Bronchial epithelial cell (primary cell): ENCODE measurements at regions not wholly inside any gene's neighbourhood (a gene's known extent, or its start where the extent isn't known, plus 50 kb on each side); places are given as distances from the start of the nearest gene placed in this dataset.

ENCODE experiments used
- DNase-seq: peaks from one replicate; pipeline ENCODE4 v3.0.0-alpha.2; 2010; ENCODE audit warnings: low read depth
- FAIRE-seq: peaks from 2 replicates; lab custom pipeline; 2011; peaks lifted over from hg19 to GRCh38; lab: Jason Lieb, UNC
- H3K27me3 ChIP-seq: 2 replicates; pipeline ENCODE4 v1.5.1; 2011; ENCODE audit warnings: low read length; ENCODE audit not compliant: control insufficient read depth, insufficient read depth
- H3K36me3 ChIP-seq: 2 replicates; pipeline ENCODE4 v1.5.1; 2011; ENCODE audit warnings: low read length; ENCODE audit not compliant: control insufficient read depth, insufficient read depth
- H3K4me3 ChIP-seq: 2 replicates; pipeline ENCODE4 v1.5.1; 2011; ENCODE audit warnings: mild to moderate bottlenecking, low read depth, low read length, control low read depth
- TF ChIP-seq, protein P1 (sequence below): IDR thresholded peaks from 2 replicates; pipeline ENCODE4 v1.5.1; 2011; ENCODE audit warnings: mild to moderate bottlenecking, moderate library complexity, low read length, control low read depth, inconsistent platforms; ENCODE audit not compliant: insufficient read depth, severe bottlenecking

GRCh38 chr20:11001764-11002540, 328.2 kb upstream of the JAG1 start:
- TF ChIP-seq, protein P1, sequence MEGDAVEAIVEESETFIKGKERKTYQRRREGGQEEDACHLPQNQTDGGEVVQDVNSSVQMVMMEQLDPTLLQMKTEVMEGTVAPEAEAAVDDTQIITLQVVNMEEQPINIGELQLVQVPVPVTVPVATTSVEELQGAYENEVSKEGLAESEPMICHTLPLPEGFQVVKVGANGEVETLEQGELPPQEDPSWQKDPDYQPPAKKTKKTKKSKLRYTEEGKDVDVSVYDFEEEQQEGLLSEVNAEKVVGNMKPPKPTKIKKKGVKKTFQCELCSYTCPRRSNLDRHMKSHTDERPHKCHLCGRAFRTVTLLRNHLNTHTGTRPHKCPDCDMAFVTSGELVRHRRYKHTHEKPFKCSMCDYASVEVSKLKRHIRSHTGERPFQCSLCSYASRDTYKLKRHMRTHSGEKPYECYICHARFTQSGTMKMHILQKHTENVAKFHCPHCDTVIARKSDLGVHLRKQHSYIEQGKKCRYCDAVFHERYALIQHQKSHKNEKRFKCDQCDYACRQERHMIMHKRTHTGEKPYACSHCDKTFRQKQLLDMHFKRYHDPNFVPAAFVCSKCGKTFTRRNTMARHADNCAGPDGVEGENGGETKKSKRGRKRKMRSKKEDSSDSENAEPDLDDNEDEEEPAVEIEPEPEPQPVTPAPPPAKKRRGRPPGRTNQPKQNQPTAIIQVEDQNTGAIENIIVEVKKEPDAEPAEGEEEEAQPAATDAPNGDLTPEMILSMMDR, result no peak
- Histone ChIP-seq H3K4me3 (no peak overlapping the region), H3K27me3 (no peaks in the 10 kb centered on the region), H3K36me3 (no peaks in the 10 kb centered on the region)
- DNase-seq (peak; percentile 100), FAIRE-seq (peak; percentile 99)

- H3K4me3 ChIP-seq, result no peak overlapping the region
- TF ChIP-seq, protein P1, result no peak
- no peaks in the 10 kb centered on the region for H3K27me3 ChIP-seq
- FAIRE-seq, result no peak
- H3K36me3 ChIP-seq, result no peaks in the 10 kb centered on the region
- DNase-seq, result peak; percentile 73
Measured at GRCh38 chr20:11003341-11003740, 329.5 kb upstream of the JAG1 start.

GRCh38 chr20:11008444-11009033, 334.7 kb upstream of the JAG1 start:
- no peak for DNase-seq
- Histone ChIP-seq H3K4me3 (no peak overlapping the region), H3K36me3 (no peaks in the 10 kb centered on the region), H3K27me3 (no peaks in the 10 kb centered on the region)
- FAIRE-seq, result no peak
- TF ChIP-seq, protein P1, result no peak

GRCh38 chr20:11011653-11012052, 337.9 kb upstream of the JAG1 start:
- FAIRE-seq (no peak), DNase-seq (no peak)
- Histone ChIP-seq H3K36me3 (no peaks in the 10 kb centered on the region), H3K4me3 (no peak overlapping the region), H3K27me3 (no peaks in the 10 kb centered on the region)
- TF ChIP-seq, protein P1, result no peak

- FAIRE-seq (no peak), DNase-seq (no peak)
Measured at GRCh38 chr20:11012975-11013374, 339.2 kb upstream of the JAG1 start.

More at GRCh38 chr20:11012975-11013374, 339.2 kb upstream of the JAG1 start:
- no peak overlapping the region for H3K4me3 ChIP-seq
- no peaks in the 10 kb centered on the region for H3K36me3 ChIP-seq
- TF ChIP-seq, protein P1, result no peak
- no peaks in the 10 kb centered on the region for H3K27me3 ChIP-seq
